DMS 273 (cell line): ENCODE measurements at regions not wholly inside any gene's neighbourhood (a gene's known extent, or its start where the extent isn't known, plus 50 kb on each side); places are given as distances from the start of the nearest gene placed in this dataset.
"Not testable (repeated sequence)": the region's sequence is repeated elsewhere in the genome, so short reads cannot be mapped to it uniquely, and the experiment has no call there.

ENCODE experiments used
- DNase-seq: peaks from one replicate; lab custom pipeline; 2025; ENCODE audit not compliant: unreplicated experiment; lab: John Stamatoyannopoulos, UW

- peak; percentile 82 for DNase-seq
Observed at GRCh38 chr1:199551967-199552565, 475.4 kb upstream of the NR5A2 start.

GRCh38 chr1:199553104-199553503 lies 474.4 kb upstream of the NR5A2 start:
- no peak for DNase-seq

- no peak for DNase-seq
Observed at GRCh38 chr1:199561334-199561733, 466.2 kb upstream of the NR5A2 start.

- DNase-seq = no peak
Observed at GRCh38 chr1:199573047-199573446, 454.5 kb upstream of the NR5A2 start.

- no peak for DNase-seq
Observed at GRCh38 chr1:199574950-199575349, 452.6 kb upstream of the NR5A2 start.

- no peak for DNase-seq
Observed at GRCh38 chr1:199580300-199580699, 447.2 kb upstream of the NR5A2 start.

GRCh38 chr1:199585392-199585791 lies 442.1 kb upstream of the NR5A2 start:
- DNase-seq = no peak

- no peak for DNase-seq
Observed at GRCh38 chr1:199590708-199591107, 436.8 kb upstream of the NR5A2 start.

GRCh38 chr1:199591468-199591867 lies 436.0 kb upstream of the NR5A2 start:
- no peak for DNase-seq

GRCh38 chr1:199593475-199593874 lies 434.0 kb upstream of the NR5A2 start:
- DNase-seq = no peak

GRCh38 chr1:199596448-199596847 lies 431.1 kb upstream of the NR5A2 start:
- not testable (repeated sequence) for DNase-seq

- no peak for DNase-seq
Observed at GRCh38 chr1:199597152-199597551, 430.4 kb upstream of the NR5A2 start.

- no peak for DNase-seq
Observed at GRCh38 chr1:199608414-199608813, 419.1 kb upstream of the NR5A2 start.

GRCh38 chr1:199612976-199613774 lies 414.3 kb upstream of the NR5A2 start:
- DNase-seq = no peak

GRCh38 chr1:199616947-199617346 lies 410.6 kb upstream of the NR5A2 start:
- DNase-seq = no peak

- no peak for DNase-seq
Observed at GRCh38 chr1:199619223-199619622, 408.3 kb upstream of the NR5A2 start.

GRCh38 chr1:199626228-199626627 lies 401.3 kb upstream of the NR5A2 start:
- DNase-seq = not testable (repeated sequence)

GRCh38 chr1:199629624-199630023 lies 397.9 kb upstream of the NR5A2 start:
- DNase-seq = no peak

- DNase-seq = no peak
Observed at GRCh38 chr1:199639453-199639852, 388.1 kb upstream of the NR5A2 start.

- no peak for DNase-seq
Observed at GRCh38 chr1:199641531-199641930, 386.0 kb upstream of the NR5A2 start.

GRCh38 chr1:199644912-199645311 lies 382.6 kb upstream of the NR5A2 start:
- DNase-seq = no peak

GRCh38 chr1:199646761-199647160 lies 380.7 kb upstream of the NR5A2 start:
- DNase-seq = no peak

- no peak for DNase-seq
Observed at GRCh38 chr1:199657449-199657848, 370.1 kb upstream of the NR5A2 start.
